Gastroesophageal sphincter (tissue), 4 donors: ENCODE measurements at regions not wholly inside any gene's neighbourhood (a gene's known extent, or its start where the extent isn't known, plus 50 kb on each side); places are given as distances from the start of the nearest gene placed in this dataset.

Experiments used
- ATAC-seq: fragments of 150-250 bp; one replicate; pipeline ENCODE4 v1.9.1; 2016; ENCODE audit warnings: mild to moderate bottlenecking, moderate library complexity
- H3K27ac ChIP-seq, 4 donors: fragments of 200-600 bp; sonication (generic) in 3 of 4; 1 replicate in 3 of 4; 2 replicates in 1 of 4; pipeline ENCODE4 v1.5.1; 2016 to 2019
- H3K27me3 ChIP-seq: fragments of 200-600 bp; sonication (generic); one replicate; pipeline ENCODE4 v1.5.1; 2019
- H3K36me3 ChIP-seq, 2 donors: fragments of 200-600 bp; sonication (generic); one replicate each; pipeline ENCODE4 v1.5.1; 2019; ENCODE audit warnings: control low read depth in 1 of 2
- H3K4me1 ChIP-seq, 3 donors: fragments of 200-600 bp; sonication (generic); 1 replicate in 2 of 3; 2 replicates in 1 of 3; pipeline ENCODE4 v1.5.1; 2016 to 2019; ENCODE audit warnings: control low read depth in 2 of 3
- H3K4me3 ChIP-seq, 2 donors: fragments of 200-600 bp; sonication (generic); one replicate each; pipeline ENCODE4 v1.5.1; 2019; ENCODE audit warnings: mild to moderate bottlenecking in 1 of 2, moderate library complexity in 1 of 2
- H3K9me3 ChIP-seq, 3 donors: fragments of 200-600 bp; sonication (generic); one replicate each; pipeline ENCODE4 v1.5.1; 2017 to 2019; ENCODE audit warnings: control low read depth in 2 of 3
- CTCF ChIP-seq, 4 experiments: fragments of 200-600 bp in 2 of 4; fragments of 450-650 bp in 2 of 4; sonication (generic) in 1 of 4; IDR thresholded peaks; one replicate each; pipeline ENCODE4 v1.5.1; 2017 to 2019; ENCODE audit warnings: antibody characterized with exemption in 4 of 4, mild to moderate bottlenecking in 2 of 4, moderate library complexity in 2 of 4
- EP300 ChIP-seq: sonication (generic); formaldehyde crosslinking; IDR thresholded peaks from one replicate; pipeline ENCODE4 v1.6.1; 2017; ENCODE audit warnings: antibody characterized with exemption, mild to moderate bottlenecking
- POLR2A ChIP-seq, 2 donors: fragments of 450-650 bp; IDR thresholded peaks; one replicate each; pipeline ENCODE4 v1.6.1; 2017; ENCODE audit warnings: antibody characterized with exemption in 2 of 2, mild to moderate bottlenecking in 2 of 2, moderate library complexity in 1 of 2
- POLR2AphosphoS5 ChIP-seq: sonication (generic); formaldehyde crosslinking; IDR thresholded peaks from one replicate; pipeline ENCODE4 v1.6.1; 2017; ENCODE audit warnings: antibody characterized with exemption
- WGBS, 2 donors: methylation state at CpG; one replicate each; pipeline ENCODE4 v1.1.5; 2018; ENCODE audit warnings: low coverage in 1 of 2; 5-methylcytosine and 5-hydroxymethylcytosine counted together

GRCh38 chr14:101708853-101709532, 52.5 kb upstream of the PPP2R5C start:
- Histone ChIP-seq H3K4me3 (no peak overlapping the region), H3K36me3 (no peaks in the 10 kb centered on the region), H3K4me1 (peaks cover 0 to 28% (median 5%) of the 10 kb centered on the region in 3 donors), H3K9me3 (peaks cover 0 to 2% (median 0%) of the 10 kb centered on the region in 3 donors), H3K27ac (no peak overlapping the region), H3K27me3 (peaks cover 28% of the 10 kb centered on the region)
- WGBS, 2 donors = 76 to 79% methylated on average over 10 to 11 of the region's 18 CpGs
- ATAC-seq = no peak
- TF ChIP-seq CTCF (IDR thresholded peaks at IDR 0.05) (no peak), EP300 (no peak), POLR2A (IDR thresholded peaks at IDR 0.05) (no peak), POLR2AphosphoS5 (no peak)

GRCh38 chr14:101709533-101709881, 52.0 kb upstream of the PPP2R5C start:
- Histone ChIP-seq H3K27me3 (peaks cover 26% of the 10 kb centered on the region), H3K9me3 (peaks cover 0 to 7% (median 0%) of the 10 kb centered on the region in 3 donors), H3K36me3 (no peaks in the 10 kb centered on the region), H3K4me1 (peaks cover 0 to 28% (median 5%) of the 10 kb centered on the region in 3 donors), H3K27ac (no peak overlapping the region), H3K4me3 (no peak overlapping the region)
- 72 to 75% methylated on average over 9 to 10 of the region's 11 CpGs for WGBS, 2 donors
- no peak for ATAC-seq
- TF ChIP-seq POLR2AphosphoS5 (no peak), EP300 (no peak), CTCF (IDR thresholded peaks at IDR 0.05) (no peak), POLR2A (IDR thresholded peaks at IDR 0.05) (no peak)

GRCh38 chr14:101709962-101710931, 51.3 kb upstream of the PPP2R5C start:
- Histone ChIP-seq H3K9me3 (peaks cover 0 to 7% (median 0%) of the 10 kb centered on the region in 3 donors), H3K4me3 (no peak overlapping the region), H3K27me3 (peaks cover 18% of the 10 kb centered on the region), H3K27ac (no peak overlapping the region), H3K36me3 (no peaks in the 10 kb centered on the region), H3K4me1 (peaks cover 0 to 28% (median 5%) of the 10 kb centered on the region in 3 donors)
- 77 to 79% methylated on average over 4 to 5 of the region's 10 CpGs for WGBS, 2 donors
- TF ChIP-seq POLR2AphosphoS5 (no peak), POLR2A (IDR thresholded peaks at IDR 0.05) (no peak), EP300 (no peak), CTCF (IDR thresholded peaks at IDR 0.05) (no peak)
- ATAC-seq = no peak

GRCh38 chr14:101711041-101711856, 50.3 kb upstream of the PPP2R5C start:
- no peak for ATAC-seq
- TF ChIP-seq EP300 (no peak), CTCF (IDR thresholded peaks at IDR 0.05) (no peak), POLR2AphosphoS5 (no peak), POLR2A (IDR thresholded peaks at IDR 0.05) (no peak)
- H3K4me3 ChIP-seq = no peak overlapping the region
- WGBS, 2 donors = 70 to 88% methylated on average over 3 to 4 of the region's 13 CpGs
- H3K4me1 ChIP-seq = peaks cover 0 to 18% (median 0%) of the 10 kb centered on the region in 3 donors
- no peak overlapping the region for H3K27ac ChIP-seq
- H3K27me3 ChIP-seq = peaks cover 8% of the 10 kb centered on the region
- H3K36me3 ChIP-seq = no peaks in the 10 kb centered on the region
- peaks cover 0 to 7% (median 0%) of the 10 kb centered on the region in 3 donors for H3K9me3 ChIP-seq
